ENCODE measurements at regions not wholly inside any gene's neighbourhood (a gene's known extent, or its start where the extent isn't known, plus 50 kb on each side); places are given as distances from the start of the nearest gene placed in this dataset.

- Histone ChIP-seq H3K36me3 (ENCODE audit: insufficient read depth, low read length) (no peaks in the 10 kb centered on the region), H3K27ac (ENCODE audit: low read depth, low read length) (no peak overlapping the region), H3K27me3 (ENCODE audit: insufficient read depth, low read length) (no peaks in the 10 kb centered on the region), H3K4me3 (ENCODE audit: low read length) (no peak overlapping the region), H3K9ac (ENCODE audit: low read depth, low read length) (no peak overlapping the region), H3K9me3 (ENCODE audit: insufficient read depth, low read depth, low read length) (no peaks in the 10 kb centered on the region), H3K4me1 (ENCODE audit: insufficient read depth, low read length) (0 out of 2 replicates have a peak, but pooled peaks cover 3% of the 10 kb centered on the region)
- 79% methylated on average over 14 of the region's 14 CpGs for WGBS
These were observed 244.8 kb upstream of the SLC14A2 start for GRCh38 chr18:45370255-45371010.

GRCh38 chr18:45373286-45373880, 241.9 kb upstream of the SLC14A2 start:
- H3K4me1 ChIP-seq (ENCODE audit: insufficient read depth, low read length) = 0 out of 2 replicates have a peak, but pooled peaks cover 3% of the 10 kb centered on the region
- H3K9me3 ChIP-seq (ENCODE audit: insufficient read depth, low read depth, low read length) = no peaks in the 10 kb centered on the region
- no peaks in the 10 kb centered on the region for H3K36me3 ChIP-seq (ENCODE audit: insufficient read depth, low read length)
- H3K9ac ChIP-seq (ENCODE audit: low read depth, low read length) = no peak overlapping the region
- H3K4me3 ChIP-seq (ENCODE audit: low read length) = no peak overlapping the region
- no peak overlapping the region for H3K27ac ChIP-seq (ENCODE audit: low read depth, low read length)
- WGBS = 92% methylated on average over 3 of the region's 3 CpGs
- H3K27me3 ChIP-seq (ENCODE audit: insufficient read depth, low read length) = no peaks in the 10 kb centered on the region

- no peak overlapping the region for H3K27ac ChIP-seq (ENCODE audit: low read depth, low read length)
- no peaks in the 10 kb centered on the region for H3K9me3 ChIP-seq (ENCODE audit: insufficient read depth, low read depth, low read length)
- no peaks in the 10 kb centered on the region for H3K27me3 ChIP-seq (ENCODE audit: insufficient read depth, low read length)
- no peaks in the 10 kb centered on the region for H3K36me3 ChIP-seq (ENCODE audit: insufficient read depth, low read length)
- 0 out of 2 replicates have a peak, but pooled peaks cover 3% of the 10 kb centered on the region for H3K4me1 ChIP-seq (ENCODE audit: insufficient read depth, low read length)
- no peak overlapping the region for H3K9ac ChIP-seq (ENCODE audit: low read depth, low read length)
- H3K4me3 ChIP-seq (ENCODE audit: low read length) = no peak overlapping the region
These were observed 241.0 kb upstream of the SLC14A2 start for GRCh38 chr18:45374236-45374635.

GRCh38 chr18:45374878-45375630, 240.2 kb upstream of the SLC14A2 start:
- H3K27me3 ChIP-seq (ENCODE audit: insufficient read depth, low read length) = no peaks in the 10 kb centered on the region
- no peak overlapping the region for H3K9ac ChIP-seq (ENCODE audit: low read depth, low read length)
- no peak overlapping the region for H3K27ac ChIP-seq (ENCODE audit: low read depth, low read length)
- H3K4me3 ChIP-seq (ENCODE audit: low read length) = no peak overlapping the region
- H3K4me1 ChIP-seq (ENCODE audit: insufficient read depth, low read length) = 0 out of 2 replicates have a peak, but pooled peaks cover under 1% of the 10 kb centered on the region
- H3K36me3 ChIP-seq (ENCODE audit: insufficient read depth, low read length) = no peaks in the 10 kb centered on the region
- H3K9me3 ChIP-seq (ENCODE audit: insufficient read depth, low read depth, low read length) = no peaks in the 10 kb centered on the region
- 86% methylated on average over 5 of the region's 6 CpGs for WGBS

- Histone ChIP-seq H3K27ac (ENCODE audit: low read depth, low read length) (no peak overlapping the region), H3K36me3 (ENCODE audit: insufficient read depth, low read length) (no peaks in the 10 kb centered on the region), H3K27me3 (ENCODE audit: insufficient read depth, low read length) (no peaks in the 10 kb centered on the region), H3K9me3 (ENCODE audit: insufficient read depth, low read depth, low read length) (no peaks in the 10 kb centered on the region), H3K4me1 (ENCODE audit: insufficient read depth, low read length) (no peaks in the 10 kb centered on the region), H3K9ac (ENCODE audit: low read depth, low read length) (no peak overlapping the region), H3K4me3 (ENCODE audit: low read length) (no peak overlapping the region)
- 96% methylated on average over 2 of the region's 2 CpGs for WGBS
These were observed 239.1 kb upstream of the SLC14A2 start for GRCh38 chr18:45376193-45376592.

- Histone ChIP-seq H3K9ac (ENCODE audit: low read depth, low read length) (no peak overlapping the region), H3K36me3 (ENCODE audit: insufficient read depth, low read length) (no peaks in the 10 kb centered on the region), H3K4me1 (ENCODE audit: insufficient read depth, low read length) (no peaks in the 10 kb centered on the region), H3K9me3 (ENCODE audit: insufficient read depth, low read depth, low read length) (no peaks in the 10 kb centered on the region), H3K27me3 (ENCODE audit: insufficient read depth, low read length) (no peaks in the 10 kb centered on the region), H3K27ac (ENCODE audit: low read depth, low read length) (no peak overlapping the region), H3K4me3 (ENCODE audit: low read length) (no peak overlapping the region)
- 93% methylated on average over 1 of the region's 1 CpG for WGBS
These were observed 237.0 kb upstream of the SLC14A2 start for GRCh38 chr18:45378308-45378707.

GRCh38 chr18:45378933-45379332, 236.3 kb upstream of the SLC14A2 start:
- WGBS = 97% methylated on average over 5 of the region's 5 CpGs
- no peaks in the 10 kb centered on the region for H3K27me3 ChIP-seq (ENCODE audit: insufficient read depth, low read length)

GRCh38 chr18:45379903-45380302, 235.4 kb upstream of the SLC14A2 start:
- no peaks in the 10 kb centered on the region for H3K9me3 ChIP-seq (ENCODE audit: insufficient read depth, low read depth, low read length)
- no peak overlapping the region for H3K9ac ChIP-seq (ENCODE audit: low read depth, low read length)
- H3K27me3 ChIP-seq (ENCODE audit: insufficient read depth, low read length) = no peaks in the 10 kb centered on the region
- no peak overlapping the region for H3K27ac ChIP-seq (ENCODE audit: low read depth, low read length)
- WGBS = no CpG with 5 or more reads among the region's 1 CpG
- no peak overlapping the region for H3K4me3 ChIP-seq (ENCODE audit: low read length)
- H3K4me1 ChIP-seq (ENCODE audit: insufficient read depth, low read length) = peaks cover 4% of the 10 kb centered on the region; the same call in 1 of the 2 replicates
- no peaks in the 10 kb centered on the region for H3K36me3 ChIP-seq (ENCODE audit: insufficient read depth, low read length)

More at GRCh38 chr18:45378933-45379332, 236.3 kb upstream of the SLC14A2 start:
- no peaks in the 10 kb centered on the region for H3K9me3 ChIP-seq (ENCODE audit: insufficient read depth, low read depth, low read length)
- H3K4me3 ChIP-seq (ENCODE audit: low read length) = no peak overlapping the region
- no peaks in the 10 kb centered on the region for H3K4me1 ChIP-seq (ENCODE audit: insufficient read depth, low read length)
- no peaks in the 10 kb centered on the region for H3K36me3 ChIP-seq (ENCODE audit: insufficient read depth, low read length)
- H3K9ac ChIP-seq (ENCODE audit: low read depth, low read length) = no peak overlapping the region
- no peak overlapping the region for H3K27ac ChIP-seq (ENCODE audit: low read depth, low read length)

GRCh38 chr18:45381282-45381681, 234.0 kb upstream of the SLC14A2 start:
- H3K9me3 ChIP-seq (ENCODE audit: insufficient read depth, low read depth, low read length) = no peaks in the 10 kb centered on the region
- no peak overlapping the region for H3K27ac ChIP-seq (ENCODE audit: low read depth, low read length)
- no peak overlapping the region for H3K9ac ChIP-seq (ENCODE audit: low read depth, low read length)
- H3K36me3 ChIP-seq (ENCODE audit: insufficient read depth, low read length) = no peaks in the 10 kb centered on the region
- 91% methylated on average over 1 of the region's 1 CpG for WGBS
- H3K4me1 ChIP-seq (ENCODE audit: insufficient read depth, low read length) = peaks cover 4% of the 10 kb centered on the region; the same call in 1 of the 2 replicates
- no peak overlapping the region for H3K4me3 ChIP-seq (ENCODE audit: low read length)
- no peaks in the 10 kb centered on the region for H3K27me3 ChIP-seq (ENCODE audit: insufficient read depth, low read length)

GRCh38 chr18:45383228-45383627, 232.0 kb upstream of the SLC14A2 start:
- H3K9ac ChIP-seq (ENCODE audit: low read depth, low read length) = no peak overlapping the region
- no peaks in the 10 kb centered on the region for H3K9me3 ChIP-seq (ENCODE audit: insufficient read depth, low read depth, low read length)
- H3K27me3 ChIP-seq (ENCODE audit: insufficient read depth, low read length) = no peaks in the 10 kb centered on the region
- no peak overlapping the region for H3K4me3 ChIP-seq (ENCODE audit: low read length)
- peaks cover 4% of the 10 kb centered on the region; the same call in 1 of the 2 replicates for H3K4me1 ChIP-seq (ENCODE audit: insufficient read depth, low read length)
- H3K27ac ChIP-seq (ENCODE audit: low read depth, low read length) = no peak overlapping the region
- 97% methylated on average over 1 of the region's 1 CpG for WGBS
- H3K36me3 ChIP-seq (ENCODE audit: insufficient read depth, low read length) = no peaks in the 10 kb centered on the region
